ENCODE measurements at regions not wholly inside any gene's neighbourhood (a gene's known extent, or its start where the extent isn't known, plus 50 kb on each side); places are given as distances from the start of the nearest gene placed in this dataset.
A peak's percentile ranks its signal among the peaks of the same experiment; 100 is the strongest.

DNA sequence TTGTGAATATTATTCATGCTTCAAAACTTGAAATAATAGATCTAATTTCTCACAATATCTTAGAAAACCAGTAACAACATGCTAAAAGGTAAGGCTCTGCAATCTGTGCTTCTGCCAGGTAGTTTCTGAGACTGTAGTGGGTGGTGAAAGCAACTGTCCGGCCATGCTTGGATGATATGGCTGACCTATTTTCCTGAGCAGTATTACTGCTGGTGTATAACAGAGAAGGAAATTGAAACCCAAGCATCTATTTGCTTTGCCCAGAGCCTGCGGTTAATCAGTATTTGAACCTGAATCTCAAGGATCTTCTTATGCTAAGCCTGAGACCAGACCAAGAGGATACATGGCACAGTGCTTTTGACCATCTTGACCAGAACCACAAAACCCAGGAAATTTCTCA, 563.8 kb downstream of the COL12A1 start:
- no peaks in the 10 kb centered on the region for H3K27me3 Mint-ChIP-seq (ENCODE audit: low read depth)
- H3K4me3 Mint-ChIP-seq (ENCODE audit: unreplicated experiment), result no peak overlapping the region
- H3K4me1 Mint-ChIP-seq (ENCODE audit: low read depth), result peaks cover 67% of the 10 kb centered on the region
- DNase-seq (ENCODE audit: low spot score), result no peak
- no peak overlapping the region for H3K27ac Mint-ChIP-seq (ENCODE audit: unreplicated experiment)
- H3K36me3 Mint-ChIP-seq (ENCODE audit: low read depth), result peaks cover 4% of the 10 kb centered on the region
- TF ChIP-seq, protein P1, sequence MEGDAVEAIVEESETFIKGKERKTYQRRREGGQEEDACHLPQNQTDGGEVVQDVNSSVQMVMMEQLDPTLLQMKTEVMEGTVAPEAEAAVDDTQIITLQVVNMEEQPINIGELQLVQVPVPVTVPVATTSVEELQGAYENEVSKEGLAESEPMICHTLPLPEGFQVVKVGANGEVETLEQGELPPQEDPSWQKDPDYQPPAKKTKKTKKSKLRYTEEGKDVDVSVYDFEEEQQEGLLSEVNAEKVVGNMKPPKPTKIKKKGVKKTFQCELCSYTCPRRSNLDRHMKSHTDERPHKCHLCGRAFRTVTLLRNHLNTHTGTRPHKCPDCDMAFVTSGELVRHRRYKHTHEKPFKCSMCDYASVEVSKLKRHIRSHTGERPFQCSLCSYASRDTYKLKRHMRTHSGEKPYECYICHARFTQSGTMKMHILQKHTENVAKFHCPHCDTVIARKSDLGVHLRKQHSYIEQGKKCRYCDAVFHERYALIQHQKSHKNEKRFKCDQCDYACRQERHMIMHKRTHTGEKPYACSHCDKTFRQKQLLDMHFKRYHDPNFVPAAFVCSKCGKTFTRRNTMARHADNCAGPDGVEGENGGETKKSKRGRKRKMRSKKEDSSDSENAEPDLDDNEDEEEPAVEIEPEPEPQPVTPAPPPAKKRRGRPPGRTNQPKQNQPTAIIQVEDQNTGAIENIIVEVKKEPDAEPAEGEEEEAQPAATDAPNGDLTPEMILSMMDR (IDR thresholded peaks at IDR 0.05), result no peak
- peaks cover 3% of the 10 kb centered on the region for H3K9me3 Mint-ChIP-seq (ENCODE audit: low read depth)

DNA sequence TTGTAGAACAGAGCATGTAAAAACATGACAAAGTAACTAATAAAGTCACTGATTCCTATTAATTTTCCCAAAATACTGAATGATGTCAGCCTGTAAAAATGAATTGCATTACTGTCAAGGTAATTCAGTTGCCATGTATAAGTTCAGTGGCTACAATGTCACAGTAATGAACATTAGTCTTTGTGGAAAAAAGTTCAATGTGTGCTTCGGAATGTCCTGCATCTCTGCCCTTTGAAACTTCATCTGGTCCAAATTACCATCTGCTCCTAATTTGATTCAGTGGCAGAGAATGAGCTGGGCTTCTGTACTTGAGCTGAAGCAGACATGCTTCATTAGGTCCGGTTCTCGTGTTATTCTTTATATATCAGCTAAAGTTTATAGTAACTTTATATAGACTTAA, 567.4 kb downstream of the COL12A1 start:
- peak overlapping the region; percentile 51 for H3K27ac Mint-ChIP-seq (ENCODE audit: unreplicated experiment)
- no peaks in the 10 kb centered on the region for H3K36me3 Mint-ChIP-seq (ENCODE audit: low read depth)
- TF ChIP-seq, protein P1 (IDR thresholded peaks at IDR 0.05), result no peak
- no peak for DNase-seq (ENCODE audit: low spot score)
- peaks cover 53% of the 10 kb centered on the region for H3K4me1 Mint-ChIP-seq (ENCODE audit: low read depth)
- no peaks in the 10 kb centered on the region for H3K9me3 Mint-ChIP-seq (ENCODE audit: low read depth)
- H3K4me3 Mint-ChIP-seq (ENCODE audit: unreplicated experiment), result no peak overlapping the region
- no peaks in the 10 kb centered on the region for H3K27me3 Mint-ChIP-seq (ENCODE audit: low read depth)

DNA sequence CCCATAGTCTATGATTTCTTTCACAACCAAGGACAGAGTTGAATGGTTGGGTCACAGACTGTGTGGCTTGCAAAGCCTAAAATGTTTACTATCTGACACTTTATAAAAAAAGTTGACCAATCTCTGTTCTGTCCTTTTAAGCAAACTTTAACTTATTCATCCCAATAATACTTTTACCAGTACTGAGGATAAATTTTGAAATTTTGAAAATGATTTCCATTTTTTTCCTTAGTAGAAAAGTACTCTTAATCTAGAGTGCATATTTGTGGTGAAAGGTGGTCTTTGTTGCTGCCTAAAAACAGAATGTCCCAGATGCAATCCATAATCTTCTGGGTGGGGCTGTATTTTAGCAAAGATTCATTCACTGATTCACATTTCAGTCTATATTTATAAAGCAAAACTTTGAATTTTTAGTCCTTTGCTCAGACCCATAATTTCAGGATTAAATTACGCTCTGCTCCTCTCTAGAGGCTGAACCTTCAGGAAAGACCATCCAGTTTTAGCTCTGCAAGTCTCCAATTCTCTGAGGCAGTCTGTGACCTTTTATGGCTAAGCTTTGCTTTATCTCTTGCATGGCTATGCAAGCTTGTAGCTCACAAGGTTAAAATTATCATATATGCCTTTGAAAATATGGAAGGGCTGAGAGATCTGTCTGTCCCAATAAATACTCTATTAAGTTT, 573.5 kb downstream of the COL12A1 start:
- Mint-ChIP-seq H3K27ac (ENCODE audit: unreplicated experiment) (no peak overlapping the region), H3K4me1 (ENCODE audit: low read depth) (peaks cover 31% of the 10 kb centered on the region), H3K27me3 (ENCODE audit: low read depth) (no peaks in the 10 kb centered on the region), H3K36me3 (ENCODE audit: low read depth) (peaks cover 7% of the 10 kb centered on the region), H3K9me3 (ENCODE audit: low read depth) (peaks cover 14% of the 10 kb centered on the region), H3K4me3 (ENCODE audit: unreplicated experiment) (no peak overlapping the region)
- TF ChIP-seq, protein P1 (IDR thresholded peaks at IDR 0.05), result no peak
- DNase-seq (ENCODE audit: low spot score), result no peak

DNA sequence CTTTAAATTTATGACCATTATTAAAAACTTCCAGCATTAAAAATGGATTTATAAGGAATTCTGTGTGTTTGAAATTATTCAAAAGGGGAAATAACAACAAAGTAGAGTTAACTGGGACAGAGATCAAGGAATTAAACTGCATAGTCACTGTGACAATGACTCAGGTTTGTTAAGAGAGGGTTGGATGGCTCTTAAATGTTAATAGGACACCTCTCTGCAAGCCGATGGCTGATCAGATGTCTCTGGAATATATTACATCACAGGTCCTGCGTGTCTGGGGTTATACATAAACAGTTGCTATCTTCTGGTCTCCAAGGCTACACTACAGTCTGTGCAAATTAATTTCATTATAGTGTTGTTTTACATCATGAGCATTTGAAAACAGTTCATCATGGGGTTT, 574.3 kb downstream of the COL12A1 start:
- Mint-ChIP-seq H3K4me1 (ENCODE audit: low read depth) (peaks cover 31% of the 10 kb centered on the region), H3K9me3 (ENCODE audit: low read depth) (peaks cover 14% of the 10 kb centered on the region), H3K36me3 (ENCODE audit: low read depth) (peaks cover 7% of the 10 kb centered on the region), H3K4me3 (ENCODE audit: unreplicated experiment) (no peak overlapping the region), H3K27ac (ENCODE audit: unreplicated experiment) (no peak overlapping the region), H3K27me3 (ENCODE audit: low read depth) (no peaks in the 10 kb centered on the region)
- TF ChIP-seq, protein P1 (IDR thresholded peaks at IDR 0.05), result no peak
- no peak for DNase-seq (ENCODE audit: low spot score)

DNA sequence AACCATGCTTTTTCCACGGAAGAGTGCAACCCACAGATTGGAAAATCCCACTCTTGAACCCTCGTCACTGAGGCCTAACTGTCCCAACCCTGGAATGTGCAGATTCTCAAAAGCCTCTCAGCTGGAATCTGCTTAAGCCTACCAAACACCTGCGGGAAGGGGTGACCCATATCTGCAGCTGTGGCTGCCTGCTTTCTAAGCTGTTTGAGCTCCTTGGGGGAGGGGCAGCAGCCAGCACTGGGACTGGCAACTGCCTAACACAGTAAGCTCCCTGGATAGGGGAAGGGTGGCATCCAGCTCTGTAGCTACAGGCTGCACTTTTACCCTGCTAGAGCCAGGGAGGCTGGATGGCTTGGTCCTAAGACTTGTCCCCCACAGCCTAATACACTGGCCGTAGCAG, 579.6 kb downstream of the COL12A1 start:
- TF ChIP-seq, protein P1 (IDR thresholded peaks at IDR 0.05), result no peak
- peaks cover 23% of the 10 kb centered on the region for H3K9me3 Mint-ChIP-seq (ENCODE audit: low read depth)
- H3K27me3 Mint-ChIP-seq (ENCODE audit: low read depth), result no peaks in the 10 kb centered on the region
- peaks cover 11% of the 10 kb centered on the region for H3K36me3 Mint-ChIP-seq (ENCODE audit: low read depth)
- DNase-seq (ENCODE audit: low spot score), result no peak
- H3K27ac Mint-ChIP-seq (ENCODE audit: unreplicated experiment), result no peak overlapping the region
- peaks cover 9% of the 10 kb centered on the region for H3K4me1 Mint-ChIP-seq (ENCODE audit: low read depth)
- no peak overlapping the region for H3K4me3 Mint-ChIP-seq (ENCODE audit: unreplicated experiment)

Data from chondrocyte (in vitro differentiated cells).